Liver (tissue), 3 donors: ENCODE measurements at regions not wholly inside any gene's neighbourhood (a gene's known extent, or its start where the extent isn't known, plus 50 kb on each side); places are given as distances from the start of the nearest gene placed in this dataset.

ENCODE experiments used
- FOXA1 ChIP-seq: IDR thresholded peaks from 2 replicates; pipeline ENCODE4 v1.6.1; 2016; ENCODE audit warnings: antibody characterized with exemption
- HNF4A ChIP-seq, 2 donors: conservative IDR thresholded peaks; 2 replicates each; pipeline ENCODE4 v1.6.1; 2016; ENCODE audit warnings: antibody characterized with exemption in 2 of 2, mild to moderate bottlenecking in 2 of 2
- TF ChIP-seq, protein P1 (sequence below): fragments of 150-350 bp; IDR thresholded peaks from 2 replicates; pipeline ENCODE4 v1.5.1; 2017; ENCODE audit warnings: improper control_type of control experiment, low read depth, low read length; ENCODE audit not compliant: missing input control
- TF ChIP-seq, protein P2 (sequence below): IDR thresholded peaks from 2 replicates; pipeline ENCODE4 v1.6.1; 2016; ENCODE audit warnings: antibody characterized with exemption, mild to moderate bottlenecking
- donor health status: healthy.
- donor health status: healthy.

DNA sequence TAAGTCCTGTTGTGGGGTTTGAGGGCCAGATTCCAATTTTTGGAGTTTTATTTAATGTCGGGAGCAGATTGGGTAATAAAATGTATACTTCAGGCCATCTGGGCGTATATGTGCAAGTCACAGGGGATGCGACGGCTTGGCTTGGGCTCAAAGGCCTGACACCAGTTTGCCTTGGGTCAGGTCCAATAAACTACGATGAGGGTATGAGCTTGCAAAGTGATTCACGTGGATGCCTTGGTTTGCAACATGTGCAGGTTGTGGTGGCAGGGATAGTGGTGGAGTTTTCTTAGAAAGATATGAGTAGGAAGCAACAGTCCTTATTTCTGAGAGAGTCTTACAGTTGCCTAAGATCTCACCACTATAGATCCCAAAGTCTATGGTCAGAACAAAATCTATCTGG is 157.0 kb upstream of the CDH11 start:
- TF ChIP-seq, protein P1, sequence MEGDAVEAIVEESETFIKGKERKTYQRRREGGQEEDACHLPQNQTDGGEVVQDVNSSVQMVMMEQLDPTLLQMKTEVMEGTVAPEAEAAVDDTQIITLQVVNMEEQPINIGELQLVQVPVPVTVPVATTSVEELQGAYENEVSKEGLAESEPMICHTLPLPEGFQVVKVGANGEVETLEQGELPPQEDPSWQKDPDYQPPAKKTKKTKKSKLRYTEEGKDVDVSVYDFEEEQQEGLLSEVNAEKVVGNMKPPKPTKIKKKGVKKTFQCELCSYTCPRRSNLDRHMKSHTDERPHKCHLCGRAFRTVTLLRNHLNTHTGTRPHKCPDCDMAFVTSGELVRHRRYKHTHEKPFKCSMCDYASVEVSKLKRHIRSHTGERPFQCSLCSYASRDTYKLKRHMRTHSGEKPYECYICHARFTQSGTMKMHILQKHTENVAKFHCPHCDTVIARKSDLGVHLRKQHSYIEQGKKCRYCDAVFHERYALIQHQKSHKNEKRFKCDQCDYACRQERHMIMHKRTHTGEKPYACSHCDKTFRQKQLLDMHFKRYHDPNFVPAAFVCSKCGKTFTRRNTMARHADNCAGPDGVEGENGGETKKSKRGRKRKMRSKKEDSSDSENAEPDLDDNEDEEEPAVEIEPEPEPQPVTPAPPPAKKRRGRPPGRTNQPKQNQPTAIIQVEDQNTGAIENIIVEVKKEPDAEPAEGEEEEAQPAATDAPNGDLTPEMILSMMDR, result no peak
- TF ChIP-seq HNF4A (conservative IDR thresholded peaks at IDR 0.05), result no peak
- no peak for TF ChIP-seq FOXA1
- TF ChIP-seq, protein P2, sequence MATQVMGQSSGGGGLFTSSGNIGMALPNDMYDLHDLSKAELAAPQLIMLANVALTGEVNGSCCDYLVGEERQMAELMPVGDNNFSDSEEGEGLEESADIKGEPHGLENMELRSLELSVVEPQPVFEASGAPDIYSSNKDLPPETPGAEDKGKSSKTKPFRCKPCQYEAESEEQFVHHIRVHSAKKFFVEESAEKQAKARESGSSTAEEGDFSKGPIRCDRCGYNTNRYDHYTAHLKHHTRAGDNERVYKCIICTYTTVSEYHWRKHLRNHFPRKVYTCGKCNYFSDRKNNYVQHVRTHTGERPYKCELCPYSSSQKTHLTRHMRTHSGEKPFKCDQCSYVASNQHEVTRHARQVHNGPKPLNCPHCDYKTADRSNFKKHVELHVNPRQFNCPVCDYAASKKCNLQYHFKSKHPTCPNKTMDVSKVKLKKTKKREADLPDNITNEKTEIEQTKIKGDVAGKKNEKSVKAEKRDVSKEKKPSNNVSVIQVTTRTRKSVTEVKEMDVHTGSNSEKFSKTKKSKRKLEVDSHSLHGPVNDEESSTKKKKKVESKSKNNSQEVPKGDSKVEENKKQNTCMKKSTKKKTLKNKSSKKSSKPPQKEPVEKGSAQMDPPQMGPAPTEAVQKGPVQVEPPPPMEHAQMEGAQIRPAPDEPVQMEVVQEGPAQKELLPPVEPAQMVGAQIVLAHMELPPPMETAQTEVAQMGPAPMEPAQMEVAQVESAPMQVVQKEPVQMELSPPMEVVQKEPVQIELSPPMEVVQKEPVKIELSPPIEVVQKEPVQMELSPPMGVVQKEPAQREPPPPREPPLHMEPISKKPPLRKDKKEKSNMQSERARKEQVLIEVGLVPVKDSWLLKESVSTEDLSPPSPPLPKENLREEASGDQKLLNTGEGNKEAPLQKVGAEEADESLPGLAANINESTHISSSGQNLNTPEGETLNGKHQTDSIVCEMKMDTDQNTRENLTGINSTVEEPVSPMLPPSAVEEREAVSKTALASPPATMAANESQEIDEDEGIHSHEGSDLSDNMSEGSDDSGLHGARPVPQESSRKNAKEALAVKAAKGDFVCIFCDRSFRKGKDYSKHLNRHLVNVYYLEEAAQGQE, result no peak
